Sigmoid colon (tissue), 6 donors: ENCODE measurements at regions not wholly inside any gene's neighbourhood (a gene's known extent, or its start where the extent isn't known, plus 50 kb on each side); places are given as distances from the start of the nearest gene placed in this dataset.

Experiments
- DNase-seq: peaks from one replicate; pipeline ENCODE4 v3.0.0-alpha.2; 2019
- H3K27ac ChIP-seq, 4 donors: fragments of 200-600 bp; sonication (generic); one replicate each; pipeline ENCODE4 v1.5.1; 2016 to 2019; ENCODE audit warnings: mild to moderate bottlenecking in 1 of 4
- H3K27me3 ChIP-seq, 3 donors: fragments of 200-600 bp; sonication (generic); one replicate each; pipeline ENCODE4 v1.5.1; 2019; ENCODE audit warnings: mild to moderate bottlenecking in 1 of 3
- H3K36me3 ChIP-seq, 4 donors: fragments of 200-600 bp; sonication (generic); one replicate each; pipeline ENCODE4 v1.5.1; 2016 to 2019
- H3K4me1 ChIP-seq, 4 donors: fragments of 200-600 bp; sonication (generic); one replicate each; pipeline ENCODE4 v1.5.1; 2017 to 2019
- H3K4me3 ChIP-seq, 4 donors: fragments of 200-600 bp; sonication (generic); one replicate each; pipeline ENCODE4 v1.5.1; 2017 to 2019; ENCODE audit warnings: mild to moderate bottlenecking in 2 of 4, moderate library complexity in 1 of 4
- H3K9me3 ChIP-seq, 4 donors: fragments of 200-600 bp in 3 of 4; sonication (generic) in 3 of 4; one replicate each; pipeline versions ENCODE4 v1.5.1 to v1.6.1; 2013 to 2019
- EP300 ChIP-seq, 4 donors: sonication (generic); formaldehyde crosslinking; IDR thresholded peaks; one replicate each; pipeline ENCODE4 v1.6.1; 2017; ENCODE audit warnings: antibody characterized with exemption in 4 of 4
- POLR2A ChIP-seq, 2 donors: fragments of 450-650 bp; IDR thresholded peaks; one replicate each; pipeline ENCODE4 v1.6.1; 2016; ENCODE audit warnings: antibody characterized with exemption in 2 of 2, mild to moderate bottlenecking in 2 of 2, moderate library complexity in 2 of 2
- POLR2AphosphoS5 ChIP-seq, 4 donors: sonication (generic); formaldehyde crosslinking; IDR thresholded peaks; one replicate each; pipeline ENCODE4 v1.6.1; 2017; ENCODE audit warnings: antibody characterized with exemption in 4 of 4
- WGBS, 2 donors: extraction: QIAGEN DNeasy Blood & Tissue Kit; methylation state at CpG; one replicate each; pipeline ENCODE4 v1.1.7; 2013; 5-methylcytosine and 5-hydroxymethylcytosine counted together
- intact Hi-C: fragments of 100-400 bp; cut with DNase I; formaldehyde crosslinking; loops from one replicate; pipeline ENCODE4 v1.15.1; 2023
- TF ChIP-seq, protein P1 (sequence below), 4 experiments: fragments of 450-650 bp in 3 of 4; fragments of 200-600 bp in 1 of 4; IDR thresholded peaks; one replicate each; pipeline ENCODE4 v1.5.1; 2016 to 2019; ENCODE audit warnings: antibody characterized with exemption in 4 of 4, mild to moderate bottlenecking in 3 of 4, moderate library complexity in 2 of 4
- donor health status: healthy with polysubstance abuse.
- donor health status: healthy.

DNA sequence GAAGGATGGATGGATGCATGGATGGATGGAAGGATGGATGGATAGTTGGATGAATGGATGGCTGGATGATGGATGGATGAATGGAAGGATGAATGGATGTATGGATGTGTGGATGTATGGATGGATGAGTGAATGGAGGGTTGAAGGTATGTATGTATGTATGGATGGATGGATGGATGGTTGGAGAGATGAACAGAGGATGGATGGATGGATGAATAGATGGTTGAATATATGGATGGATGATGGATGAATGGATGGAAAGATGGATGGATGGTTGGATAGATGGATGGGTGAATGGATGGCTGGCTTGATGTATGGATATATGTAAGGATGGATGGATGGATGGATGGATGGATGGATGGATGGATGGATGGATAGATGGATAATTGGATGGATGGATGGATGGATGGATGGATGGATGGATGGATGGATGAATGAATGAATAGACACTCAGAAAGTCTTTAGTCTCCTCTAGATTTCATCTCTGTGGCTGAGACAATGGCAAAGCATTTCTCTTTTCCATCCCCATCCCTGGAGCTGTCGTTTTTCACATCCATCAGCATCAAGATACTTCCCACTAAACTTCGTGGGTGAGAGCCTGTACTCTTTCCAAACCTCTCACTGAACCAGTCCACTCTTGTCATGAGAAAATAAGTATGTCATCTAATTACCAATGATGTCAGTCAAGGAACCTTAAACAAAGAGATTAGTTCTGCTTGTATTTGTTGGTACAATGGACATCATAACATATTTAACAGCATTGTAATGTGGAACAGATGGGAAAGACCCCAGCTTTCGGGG is 74.8 kb upstream of the CLMN start:
- Histone ChIP-seq H3K36me3 (no peaks in the 10 kb centered on the region), H3K4me1 (no peaks in the 10 kb centered on the region), H3K27ac (no peak overlapping the region), H3K4me3 (no peak overlapping the region), H3K27me3 (no peaks in the 10 kb centered on the region), H3K9me3 (no peaks in the 10 kb centered on the region)
- no peak for TF ChIP-seq EP300 (IDR thresholded peaks at IDR 0.05)
- no peak for TF ChIP-seq POLR2AphosphoS5 (IDR thresholded peaks at IDR 0.05)
- no peak for TF ChIP-seq POLR2A (IDR thresholded peaks at IDR 0.05)
- TF ChIP-seq, protein P1, sequence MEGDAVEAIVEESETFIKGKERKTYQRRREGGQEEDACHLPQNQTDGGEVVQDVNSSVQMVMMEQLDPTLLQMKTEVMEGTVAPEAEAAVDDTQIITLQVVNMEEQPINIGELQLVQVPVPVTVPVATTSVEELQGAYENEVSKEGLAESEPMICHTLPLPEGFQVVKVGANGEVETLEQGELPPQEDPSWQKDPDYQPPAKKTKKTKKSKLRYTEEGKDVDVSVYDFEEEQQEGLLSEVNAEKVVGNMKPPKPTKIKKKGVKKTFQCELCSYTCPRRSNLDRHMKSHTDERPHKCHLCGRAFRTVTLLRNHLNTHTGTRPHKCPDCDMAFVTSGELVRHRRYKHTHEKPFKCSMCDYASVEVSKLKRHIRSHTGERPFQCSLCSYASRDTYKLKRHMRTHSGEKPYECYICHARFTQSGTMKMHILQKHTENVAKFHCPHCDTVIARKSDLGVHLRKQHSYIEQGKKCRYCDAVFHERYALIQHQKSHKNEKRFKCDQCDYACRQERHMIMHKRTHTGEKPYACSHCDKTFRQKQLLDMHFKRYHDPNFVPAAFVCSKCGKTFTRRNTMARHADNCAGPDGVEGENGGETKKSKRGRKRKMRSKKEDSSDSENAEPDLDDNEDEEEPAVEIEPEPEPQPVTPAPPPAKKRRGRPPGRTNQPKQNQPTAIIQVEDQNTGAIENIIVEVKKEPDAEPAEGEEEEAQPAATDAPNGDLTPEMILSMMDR (IDR thresholded peaks at IDR 0.05), result no peak
- intact Hi-C loops, result no loop called here
- WGBS, 2 donors, result 73 to 74% methylated on average over 3 of the region's 3 CpGs
- DNase-seq, result no peak

DNA sequence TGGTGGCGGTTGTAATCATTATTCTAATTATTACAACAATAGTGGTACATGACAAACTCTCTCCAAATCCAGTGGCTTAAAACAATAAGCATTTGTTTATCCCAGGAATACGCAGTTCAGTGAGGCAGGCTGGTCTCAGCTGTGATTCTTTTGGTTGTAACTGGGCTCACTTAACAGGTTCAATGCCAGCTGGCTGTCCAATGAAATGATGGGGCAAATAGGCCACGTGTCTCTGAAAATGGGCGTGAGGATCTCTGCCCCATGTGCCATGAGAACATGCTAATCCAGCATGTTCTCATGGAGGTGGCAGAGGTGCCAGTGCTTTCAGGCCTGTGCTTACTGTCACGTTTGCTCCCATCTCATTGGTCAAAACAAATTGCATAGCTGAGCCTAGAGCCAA is 73.1 kb upstream of the CLMN start:
- H3K27me3 ChIP-seq, result no peaks in the 10 kb centered on the region
- H3K4me3 ChIP-seq, result no peak overlapping the region
- WGBS, 2 donors, result 83 to 87% methylated on average over 5 of the region's 5 CpGs
- intact Hi-C loops, result no loop called here
- TF ChIP-seq POLR2AphosphoS5 (IDR thresholded peaks at IDR 0.05), result no peak
- TF ChIP-seq EP300 (IDR thresholded peaks at IDR 0.05), result no peak
- TF ChIP-seq, protein P1 (IDR thresholded peaks at IDR 0.05), result no peak
- no peak for TF ChIP-seq POLR2A (IDR thresholded peaks at IDR 0.05)
- H3K9me3 ChIP-seq, result no peaks in the 10 kb centered on the region
- no peaks in the 10 kb centered on the region for H3K4me1 ChIP-seq
- H3K36me3 ChIP-seq, result no peaks in the 10 kb centered on the region
- peak; percentile 22 for DNase-seq
- H3K27ac ChIP-seq, result no peak overlapping the region

DNA sequence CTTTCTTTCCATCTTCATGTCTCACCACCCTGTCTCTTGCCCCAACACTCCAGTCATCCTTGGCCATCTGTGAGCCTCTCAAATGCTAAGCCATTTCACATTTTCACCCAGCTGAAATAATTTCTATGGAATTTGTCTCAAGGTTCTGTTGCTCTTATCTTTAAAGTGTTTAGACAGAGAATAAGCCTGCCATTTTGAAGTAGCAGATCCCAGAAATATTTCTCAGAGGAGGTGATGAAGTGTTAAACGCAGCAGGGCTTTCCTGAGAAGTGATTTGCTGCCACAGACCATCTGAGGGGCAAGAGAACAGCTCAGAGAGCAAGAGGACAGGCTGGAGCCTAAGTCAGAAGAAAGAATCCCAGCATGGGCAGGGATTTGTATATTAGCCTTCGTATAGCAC is 71.6 kb upstream of the CLMN start:
- 83 to 90% methylated on average over 2 of the region's 2 CpGs for WGBS, 2 donors
- Histone ChIP-seq H3K9me3 (no peaks in the 10 kb centered on the region), H3K27ac (no peak overlapping the region), H3K27me3 (no peaks in the 10 kb centered on the region), H3K36me3 (no peaks in the 10 kb centered on the region), H3K4me1 (no peaks in the 10 kb centered on the region), H3K4me3 (no peak overlapping the region)
- intact Hi-C loops, result no loop called here
- TF ChIP-seq, protein P1 (IDR thresholded peaks at IDR 0.05), result no peak
- no peak for TF ChIP-seq EP300 (IDR thresholded peaks at IDR 0.05)
- TF ChIP-seq POLR2A (IDR thresholded peaks at IDR 0.05), result no peak
- TF ChIP-seq POLR2AphosphoS5 (IDR thresholded peaks at IDR 0.05), result no peak
- DNase-seq, result no peak

DNA sequence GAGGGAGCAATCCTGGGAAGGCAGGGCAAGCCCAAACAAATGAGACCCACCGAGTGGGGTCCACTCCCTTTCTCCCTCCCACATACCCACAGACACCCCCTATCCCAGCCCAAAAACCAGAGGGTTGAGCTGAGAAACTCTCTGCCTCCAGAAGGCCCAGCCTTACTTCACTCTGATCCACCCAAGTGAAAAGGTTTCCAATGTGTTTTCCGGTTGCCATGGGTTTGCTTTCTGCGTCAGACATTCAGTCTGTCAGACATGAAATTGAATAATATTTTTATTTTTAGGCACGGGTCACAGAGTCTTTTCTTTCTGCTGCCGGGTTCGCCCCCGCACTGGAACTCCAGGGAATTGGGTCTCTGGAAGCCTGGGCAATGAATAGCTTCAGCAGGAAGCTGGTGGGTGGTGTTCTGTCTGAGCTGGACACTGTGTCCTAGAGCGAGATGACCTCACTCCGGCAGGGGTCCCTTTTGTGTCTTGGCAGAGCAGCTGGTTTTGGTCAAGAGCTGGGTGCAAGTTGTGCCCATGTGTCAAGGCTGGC is 69.8 kb upstream of the CLMN start:
- peak in 3 of 4 donors; percentile 20 to 49 (median 45) for TF ChIP-seq POLR2AphosphoS5 (IDR thresholded peaks at IDR 0.05)
- peak in 2 of 4 donors; percentile 31 to 72 for TF ChIP-seq EP300 (IDR thresholded peaks at IDR 0.05)
- TF ChIP-seq, protein P1 (IDR thresholded peaks at IDR 0.05), result no peak
- no peak for TF ChIP-seq POLR2A (IDR thresholded peaks at IDR 0.05)
- H3K27me3 ChIP-seq, result no peaks in the 10 kb centered on the region
- no peaks in the 10 kb centered on the region for H3K4me1 ChIP-seq
- peak overlapping the region in 2 of 4 donors; percentile 18 to 52 for H3K27ac ChIP-seq
- H3K9me3 ChIP-seq, result no peaks in the 10 kb centered on the region
- intact Hi-C loops, result no loop called here
- WGBS, 2 donors, result 87 to 93% methylated on average over 9 of the region's 9 CpGs
- no peak for DNase-seq
- H3K36me3 ChIP-seq, result no peaks in the 10 kb centered on the region
- no peak overlapping the region for H3K4me3 ChIP-seq
